Loucy (cell line): ENCODE measurements at regions not wholly inside any gene's neighbourhood (a gene's known extent, or its start where the extent isn't known, plus 50 kb on each side); places are given as distances from the start of the nearest gene placed in this dataset.
"Not testable (repeated sequence)": the region's sequence is repeated elsewhere in the genome, so short reads cannot be mapped to it uniquely, and the experiment has no call there.

Experiments used
- H2AFZ ChIP-seq: fragments of 200-600 bp; sonication (generic); 2 replicates; pipeline ENCODE4 v1.6.0; 2016; ENCODE audit warnings: antibody characterized with exemption, mild to moderate bottlenecking, low read length, moderate library complexity
- H3F3A ChIP-seq: fragments of 200-600 bp; 2 replicates; pipeline ENCODE4 v1.6.0; 2016; ENCODE audit warnings: antibody characterized with exemption, low read depth, mild to moderate bottlenecking
- H3K27me3 ChIP-seq: fragments of 200-600 bp; sonication (generic); 2 replicates; pipeline ENCODE4 v1.6.1; 2014; ENCODE audit warnings: low read length, mild to moderate bottlenecking; ENCODE audit not compliant: insufficient read depth, poor library complexity, severe bottlenecking
- H3K36me3 ChIP-seq: fragments of 200-600 bp; sonication (generic); 2 replicates; pipeline ENCODE4 v1.6.1; 2016; ENCODE audit warnings: low read length; ENCODE audit not compliant: insufficient read depth
- H3K4me1 ChIP-seq: fragments of 200-600 bp; sonication (generic); 2 replicates; pipeline ENCODE4 v1.5.1; 2014; ENCODE audit warnings: low read length, mild to moderate bottlenecking; ENCODE audit not compliant: insufficient read depth, poor library complexity, severe bottlenecking
- H3K4me2 ChIP-seq: fragments of 200-600 bp; sonication (generic); 2 replicates; pipeline ENCODE4 v1.6.0; 2014; ENCODE audit warnings: antibody characterized with exemption, low read length, low read depth, mild to moderate bottlenecking; ENCODE audit not compliant: poor library complexity, severe bottlenecking
- H3K4me3 ChIP-seq: fragments of 200-600 bp; sonication (generic); 2 replicates; pipeline ENCODE4 v1.5.1; 2014; ENCODE audit warnings: low read length, mild to moderate bottlenecking, mixed read lengths; ENCODE audit not compliant: poor library complexity, severe bottlenecking
- H3K79me2 ChIP-seq: fragments of 200-600 bp; sonication (generic); 2 replicates; pipeline ENCODE4 v1.6.1; 2014; ENCODE audit warnings: low read length; ENCODE audit not compliant: insufficient read depth
- H3K9ac ChIP-seq: fragments of 200-600 bp; sonication (generic); 2 replicates; pipeline ENCODE4 v1.6.0; 2014; ENCODE audit warnings: mild to moderate bottlenecking, low read depth, low read length, moderate library complexity; ENCODE audit not compliant: poor library complexity, severe bottlenecking
- H3K9me2 ChIP-seq: fragments of 200-600 bp; sonication (generic); replicated peaks from 2 replicates; pipeline ENCODE4 v1.6.1; 2016; ENCODE audit warnings: low read depth, low read length, mixed read lengths
- H3K9me3 ChIP-seq: fragments of 200-600 bp; sonication (generic); 2 replicates; pipeline ENCODE4 v1.6.1; 2014; ENCODE audit warnings: mild to moderate bottlenecking, antibody characterized with exemption, low read length, low read depth; ENCODE audit not compliant: insufficient read depth
- H4K20me1 ChIP-seq: fragments of 200-600 bp; sonication (generic); 2 replicates; pipeline ENCODE4 v1.6.0; 2014; ENCODE audit warnings: antibody characterized with exemption, low read length, mild to moderate bottlenecking; ENCODE audit not compliant: insufficient read depth, poor library complexity, severe bottlenecking
- CTCF ChIP-seq: fragments of 200-600 bp; sonication (generic); conservative IDR thresholded peaks from 2 replicates; pipeline ENCODE4 v1.5.1; 2014; ENCODE audit warnings: mild to moderate bottlenecking, antibody characterized with exemption, low read length
- EZH2phosphoT487 ChIP-seq: fragments of 200-600 bp; IDR thresholded peaks from 2 replicates; pipeline ENCODE4 v1.6.1; 2018; ENCODE audit warnings: antibody characterized with exemption, mild to moderate bottlenecking, moderate library complexity, borderline replicate concordance

DNA sequence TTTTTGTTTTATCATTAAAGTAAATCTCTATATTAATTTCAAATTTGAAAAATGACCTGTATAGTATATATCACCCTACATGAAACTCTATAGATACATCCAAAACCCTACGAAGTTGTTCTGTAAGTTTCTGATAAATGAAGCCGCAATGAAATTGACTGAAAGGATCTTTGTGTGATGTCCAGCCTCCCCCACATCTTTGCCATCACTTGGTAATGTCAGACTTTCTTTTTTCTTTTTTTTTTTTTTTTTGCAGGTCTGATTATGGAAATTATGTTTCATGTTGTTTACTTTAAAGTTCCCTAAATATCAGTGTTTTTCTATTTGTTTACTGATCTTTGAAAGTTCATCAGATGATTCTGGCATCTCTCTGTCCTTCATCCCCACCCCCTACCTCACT, 155.6 kb upstream of the CDH4 start:
- Histone ChIP-seq H3K9me3 (peaks cover 4% of the 10 kb centered on the region; the same call in 1 of the 2 replicates), H3K4me3 (no peak overlapping the region), H4K20me1 (no peaks in the 10 kb centered on the region), H3K79me2 (no peaks in the 10 kb centered on the region), H3K4me1 (no peaks in the 10 kb centered on the region), H3K4me2 (no peak overlapping the region), H3K36me3 (no peaks in the 10 kb centered on the region), H2AFZ (no peak overlapping the region), H3F3A (no peaks in the 10 kb centered on the region), H3K9me2 (no peaks in the 10 kb centered on the region), H3K9ac (no peak overlapping the region), H3K27me3 (no peaks in the 10 kb centered on the region)
- TF ChIP-seq CTCF (no peak), EZH2phosphoT487 (no peak)

DNA sequence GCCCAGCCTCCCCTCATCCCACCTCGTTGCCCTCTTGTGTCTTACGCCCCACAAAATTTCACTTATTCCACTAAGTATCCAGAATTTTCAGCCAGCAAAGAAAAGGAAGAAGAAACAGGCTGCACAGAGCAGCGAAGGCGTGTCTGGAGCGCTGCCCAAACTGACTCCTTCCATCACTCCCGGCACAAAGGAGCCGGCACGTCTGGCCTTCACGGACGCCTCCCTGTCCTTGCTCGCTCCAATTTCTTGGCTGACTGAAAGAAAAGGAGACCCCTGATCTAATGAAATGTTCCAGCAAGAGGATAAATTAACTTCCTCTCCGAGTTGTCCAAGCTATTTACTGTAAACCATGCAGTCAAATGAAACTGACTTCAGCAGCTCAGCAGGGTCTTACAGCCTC, 152.3 kb upstream of the CDH4 start:
- no peaks in the 10 kb centered on the region for H3K36me3 ChIP-seq
- no peak overlapping the region for H3K4me2 ChIP-seq
- H3K27me3 ChIP-seq = no peaks in the 10 kb centered on the region
- no peaks in the 10 kb centered on the region for H4K20me1 ChIP-seq
- no peak for TF ChIP-seq EZH2phosphoT487
- no peak for TF ChIP-seq CTCF
- no peaks in the 10 kb centered on the region for H3K9me3 ChIP-seq
- no peaks in the 10 kb centered on the region for H3K79me2 ChIP-seq
- H3K9ac ChIP-seq = no peak overlapping the region
- H2AFZ ChIP-seq = no peak overlapping the region
- H3K9me2 ChIP-seq = no peaks in the 10 kb centered on the region
- no peak overlapping the region for H3K4me3 ChIP-seq
- no peaks in the 10 kb centered on the region for H3K4me1 ChIP-seq
- H3F3A ChIP-seq = no peaks in the 10 kb centered on the region

DNA sequence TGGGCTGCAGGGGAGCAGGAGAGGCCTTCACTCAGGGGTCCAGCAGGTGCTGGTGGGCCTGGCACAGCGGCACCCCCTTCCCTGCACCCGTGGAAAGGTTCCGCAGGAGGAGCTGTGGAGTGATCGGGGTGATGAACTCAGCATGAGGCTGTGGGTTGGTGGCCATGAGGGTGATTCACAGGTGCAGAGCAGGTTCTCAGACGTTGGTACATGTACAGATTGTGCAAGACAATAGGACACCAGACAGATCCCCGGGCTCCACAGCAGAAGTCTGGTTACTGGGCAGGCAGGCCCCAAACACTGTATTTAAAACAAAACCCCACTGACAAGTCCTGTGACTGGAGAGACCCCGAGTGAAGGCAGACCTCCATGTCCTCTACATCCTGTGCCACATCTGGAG, 151.6 kb upstream of the CDH4 start:
- Histone ChIP-seq H2AFZ (no peak overlapping the region), H3K36me3 (no peaks in the 10 kb centered on the region), H3K79me2 (no peaks in the 10 kb centered on the region), H3K9me2 (no peaks in the 10 kb centered on the region), H3K4me3 (no peak overlapping the region), H3K4me2 (no peak overlapping the region), H3K4me1 (no peaks in the 10 kb centered on the region), H3K27me3 (no peaks in the 10 kb centered on the region), H4K20me1 (no peaks in the 10 kb centered on the region), H3K9me3 (no peaks in the 10 kb centered on the region), H3K9ac (no peak overlapping the region), H3F3A (no peaks in the 10 kb centered on the region)
- TF ChIP-seq CTCF (no peak), EZH2phosphoT487 (no peak)

DNA sequence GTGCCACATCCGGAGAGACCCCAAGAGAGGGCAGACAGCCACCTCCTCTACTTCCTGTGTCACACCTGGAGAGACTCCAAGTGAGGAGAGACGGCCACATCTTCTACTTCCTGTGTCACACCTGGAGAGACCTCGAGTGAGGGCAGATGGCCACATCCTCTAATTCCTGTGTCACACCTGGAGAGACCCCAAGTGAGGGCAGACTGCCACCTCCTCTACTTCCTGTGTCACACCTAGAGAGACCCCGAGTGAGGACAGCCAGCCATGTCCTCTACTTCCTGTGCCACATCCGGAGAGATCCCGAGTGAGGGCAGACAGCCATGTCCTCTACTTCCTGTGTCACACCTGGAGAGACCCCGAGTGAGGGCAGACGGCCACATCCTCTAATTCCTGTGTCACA, 150.7 kb upstream of the CDH4 start:
- not testable (repeated sequence) for H3K79me2 ChIP-seq, H3K4me2 ChIP-seq, H3K4me1 ChIP-seq, H3K36me3 ChIP-seq, H4K20me1 ChIP-seq, H3K9me2 ChIP-seq, H3K4me3 ChIP-seq, H2AFZ ChIP-seq, H3K27me3 ChIP-seq, H3K9me3 ChIP-seq, H3K9ac ChIP-seq, H3F3A ChIP-seq
